H1 (cell line): ENCODE measurements at regions not wholly inside any gene's neighbourhood (a gene's known extent, or its start where the extent isn't known, plus 50 kb on each side); places are given as distances from the start of the nearest gene placed in this dataset.

Source experiments
- JUN ChIP-seq: IDR thresholded peaks from 2 replicates; pipeline ENCODE4 v1.6.1; 2011; ENCODE audit warnings: low read depth, mild to moderate bottlenecking, improper control_type of control experiment, low read length
- SIRT6 ChIP-seq: IDR thresholded peaks from one replicate; pipeline ENCODE4 v1.7.1; 2012; ENCODE audit warnings: low read length, inconsistent platforms

DNA sequence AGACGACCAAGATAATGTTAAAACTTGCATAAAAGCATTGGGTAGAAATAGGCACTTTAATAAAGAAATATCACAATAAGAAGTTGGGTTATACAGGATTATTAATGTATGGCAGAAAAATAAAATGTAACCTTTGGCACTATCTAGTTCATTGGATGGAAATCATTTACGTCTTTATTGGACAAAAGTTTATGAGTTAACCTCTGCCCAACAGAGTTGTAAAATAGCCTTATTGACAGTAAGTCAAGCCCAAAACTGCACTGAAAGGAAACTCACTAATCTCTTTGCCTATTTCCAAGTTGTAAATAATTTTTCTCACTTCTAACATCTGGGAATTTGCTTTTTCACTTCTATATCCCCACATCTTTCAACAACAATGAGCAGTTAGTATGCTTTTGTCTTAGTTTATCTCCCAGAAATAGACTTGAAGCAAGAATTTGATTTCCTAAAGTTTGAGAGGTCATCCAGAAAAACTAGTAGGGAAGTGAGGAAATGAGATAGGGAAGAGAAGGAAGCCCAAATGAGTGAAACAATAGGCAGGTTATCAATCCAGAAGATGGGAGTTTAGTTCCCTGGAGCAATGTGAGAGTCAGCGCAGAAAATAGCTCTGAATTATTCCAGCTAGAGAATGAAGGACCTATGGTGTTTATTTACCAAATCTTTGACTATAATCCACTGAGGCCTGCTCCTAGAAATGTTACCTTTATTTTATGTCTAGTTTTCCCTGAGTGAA is 434.8 kb downstream of the CCER1 start (continued):
- no peak for TF ChIP-seq JUN
- TF ChIP-seq SIRT6 = no peak
